NB4 (cell line): ENCODE measurements at regions not wholly inside any gene's neighbourhood (a gene's known extent, or its start where the extent isn't known, plus 50 kb on each side); places are given as distances from the start of the nearest gene placed in this dataset.

Experiments used
- MYC ChIP-seq: IDR thresholded peaks from 2 replicates; pipeline ENCODE4 v1.6.1; 2011; ENCODE audit warnings: low read depth, low read length
- POLR2A ChIP-seq: IDR thresholded peaks from 2 replicates; pipeline ENCODE4 v1.6.1; 2011; ENCODE audit warnings: mild to moderate bottlenecking; ENCODE audit not compliant: insufficient read length; ENCODE audit errors: extremely low read depth
- TF ChIP-seq, protein P1 (sequence below): IDR thresholded peaks from one replicate; pipeline ENCODE4 v1.5.1; 2012; ENCODE audit warnings: low read depth, low read length
- TF ChIP-seq, protein P2 (sequence below): IDR thresholded peaks from 2 replicates; pipeline ENCODE4 v1.6.1; 2011; ENCODE audit warnings: low read depth, low read length

DNA sequence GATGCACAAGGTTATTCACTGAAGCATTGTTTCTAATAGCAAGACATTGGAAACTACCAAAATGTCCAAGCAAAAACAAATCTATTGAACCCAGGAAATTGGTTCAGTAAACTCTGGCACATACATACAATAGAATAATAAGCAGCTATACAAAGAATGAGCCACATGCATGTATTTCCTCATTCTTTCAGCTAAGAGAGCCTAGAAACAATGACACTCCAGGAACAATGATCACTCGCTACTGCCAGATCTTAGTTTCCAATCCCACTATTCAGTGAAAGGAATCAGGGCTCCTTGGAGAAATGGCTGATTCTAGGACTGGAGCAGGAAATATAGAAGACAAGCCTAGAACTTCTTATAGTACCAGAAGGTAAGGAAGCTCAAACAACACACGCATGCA is 221.9 kb upstream of the AGAP1 start:
- no peak for TF ChIP-seq POLR2A
- TF ChIP-seq, protein P1, sequence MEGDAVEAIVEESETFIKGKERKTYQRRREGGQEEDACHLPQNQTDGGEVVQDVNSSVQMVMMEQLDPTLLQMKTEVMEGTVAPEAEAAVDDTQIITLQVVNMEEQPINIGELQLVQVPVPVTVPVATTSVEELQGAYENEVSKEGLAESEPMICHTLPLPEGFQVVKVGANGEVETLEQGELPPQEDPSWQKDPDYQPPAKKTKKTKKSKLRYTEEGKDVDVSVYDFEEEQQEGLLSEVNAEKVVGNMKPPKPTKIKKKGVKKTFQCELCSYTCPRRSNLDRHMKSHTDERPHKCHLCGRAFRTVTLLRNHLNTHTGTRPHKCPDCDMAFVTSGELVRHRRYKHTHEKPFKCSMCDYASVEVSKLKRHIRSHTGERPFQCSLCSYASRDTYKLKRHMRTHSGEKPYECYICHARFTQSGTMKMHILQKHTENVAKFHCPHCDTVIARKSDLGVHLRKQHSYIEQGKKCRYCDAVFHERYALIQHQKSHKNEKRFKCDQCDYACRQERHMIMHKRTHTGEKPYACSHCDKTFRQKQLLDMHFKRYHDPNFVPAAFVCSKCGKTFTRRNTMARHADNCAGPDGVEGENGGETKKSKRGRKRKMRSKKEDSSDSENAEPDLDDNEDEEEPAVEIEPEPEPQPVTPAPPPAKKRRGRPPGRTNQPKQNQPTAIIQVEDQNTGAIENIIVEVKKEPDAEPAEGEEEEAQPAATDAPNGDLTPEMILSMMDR: no peak
- TF ChIP-seq, protein P2, sequence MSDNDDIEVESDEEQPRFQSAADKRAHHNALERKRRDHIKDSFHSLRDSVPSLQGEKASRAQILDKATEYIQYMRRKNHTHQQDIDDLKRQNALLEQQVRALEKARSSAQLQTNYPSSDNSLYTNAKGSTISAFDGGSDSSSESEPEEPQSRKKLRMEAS: no peak
- no peak for TF ChIP-seq MYC
